Mesothelial cell of epicardium (in vitro differentiated cells): ENCODE measurements at regions not wholly inside any gene's neighbourhood (a gene's known extent, or its start where the extent isn't known, plus 50 kb on each side); places are given as distances from the start of the nearest gene placed in this dataset.

Experiments used
- DNase-seq, 2 experiments: peaks; one replicate each; pipeline ENCODE4 v3.0.0; 2021; ENCODE audit warnings: low spot score in 2 of 2; ENCODE audit not compliant: unreplicated experiment in 2 of 2
- H3K27ac Mint-ChIP-seq: 2 replicates; pipeline ENCODE4 v1.8.0; 2021; ENCODE audit warnings: mixed read lengths
- H3K27me3 Mint-ChIP-seq: 2 replicates; pipeline ENCODE4 v1.8.0; 2021; ENCODE audit warnings: low read depth, mixed read lengths
- H3K36me3 Mint-ChIP-seq: 2 replicates; pipeline ENCODE4 v1.8.0; 2021; ENCODE audit warnings: mixed read lengths
- H3K4me1 Mint-ChIP-seq: 2 replicates; pipeline ENCODE4 v1.8.0; 2021; ENCODE audit warnings: mixed read lengths
- H3K4me3 Mint-ChIP-seq: 2 replicates; pipeline ENCODE4 v1.8.0; 2021; ENCODE audit warnings: mild to moderate bottlenecking, moderate library complexity, mixed read lengths
- H3K9me3 Mint-ChIP-seq: 2 replicates; pipeline ENCODE4 v1.8.0; 2021; ENCODE audit warnings: mixed read lengths
- TF ChIP-seq, protein P1 (sequence below): fragments of 200-600 bp; sonication (generic); IDR thresholded peaks from one replicate; pipeline ENCODE4 v1.5.0; 2021; ENCODE audit warnings: antibody characterized with exemption; ENCODE audit not compliant: unreplicated experiment

DNA sequence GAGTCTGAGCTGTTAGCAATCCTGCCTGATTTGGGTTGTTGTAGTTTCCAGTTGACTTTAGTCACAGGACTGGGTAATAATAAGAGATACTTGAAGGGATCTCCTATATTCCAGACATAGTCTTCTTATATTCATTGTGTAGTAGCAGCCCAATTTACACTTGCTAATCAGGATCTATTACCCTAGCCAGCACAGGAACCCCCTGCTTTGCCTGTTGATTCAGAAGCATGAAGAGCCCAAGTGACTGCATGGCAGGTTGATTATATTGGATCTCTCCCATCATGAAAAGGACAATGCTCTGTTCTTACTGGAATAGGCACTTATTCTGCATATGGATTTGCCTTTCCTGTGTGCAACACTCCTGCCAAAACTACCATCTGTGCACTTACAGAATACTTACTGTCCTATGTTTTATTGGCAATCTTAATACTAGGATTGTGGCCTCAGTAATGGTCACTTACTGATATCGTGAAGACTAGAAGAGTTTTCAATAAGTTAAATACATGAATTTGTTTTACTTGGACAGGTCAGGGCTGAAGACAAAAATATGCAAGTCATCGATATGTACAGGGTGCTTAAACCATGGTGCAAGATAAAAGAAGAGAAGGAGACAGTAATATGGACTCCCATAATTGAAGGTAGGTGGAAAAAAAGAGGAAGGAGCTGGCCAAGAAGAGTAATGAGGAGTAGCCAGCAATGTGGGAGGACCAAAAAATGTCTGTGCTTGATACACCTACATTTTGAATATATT is 304.1 kb downstream of the MCTP2 start:
- no peak overlapping the region for H3K27ac Mint-ChIP-seq
- no peak overlapping the region for H3K4me3 Mint-ChIP-seq
- no peaks in the 10 kb centered on the region for H3K36me3 Mint-ChIP-seq
- no peaks in the 10 kb centered on the region for H3K27me3 Mint-ChIP-seq
- TF ChIP-seq, protein P1, sequence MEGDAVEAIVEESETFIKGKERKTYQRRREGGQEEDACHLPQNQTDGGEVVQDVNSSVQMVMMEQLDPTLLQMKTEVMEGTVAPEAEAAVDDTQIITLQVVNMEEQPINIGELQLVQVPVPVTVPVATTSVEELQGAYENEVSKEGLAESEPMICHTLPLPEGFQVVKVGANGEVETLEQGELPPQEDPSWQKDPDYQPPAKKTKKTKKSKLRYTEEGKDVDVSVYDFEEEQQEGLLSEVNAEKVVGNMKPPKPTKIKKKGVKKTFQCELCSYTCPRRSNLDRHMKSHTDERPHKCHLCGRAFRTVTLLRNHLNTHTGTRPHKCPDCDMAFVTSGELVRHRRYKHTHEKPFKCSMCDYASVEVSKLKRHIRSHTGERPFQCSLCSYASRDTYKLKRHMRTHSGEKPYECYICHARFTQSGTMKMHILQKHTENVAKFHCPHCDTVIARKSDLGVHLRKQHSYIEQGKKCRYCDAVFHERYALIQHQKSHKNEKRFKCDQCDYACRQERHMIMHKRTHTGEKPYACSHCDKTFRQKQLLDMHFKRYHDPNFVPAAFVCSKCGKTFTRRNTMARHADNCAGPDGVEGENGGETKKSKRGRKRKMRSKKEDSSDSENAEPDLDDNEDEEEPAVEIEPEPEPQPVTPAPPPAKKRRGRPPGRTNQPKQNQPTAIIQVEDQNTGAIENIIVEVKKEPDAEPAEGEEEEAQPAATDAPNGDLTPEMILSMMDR, result no peak
- no peaks in the 10 kb centered on the region for H3K4me1 Mint-ChIP-seq
- DNase-seq, result no peak
- peaks cover 10% of the 10 kb centered on the region for H3K9me3 Mint-ChIP-seq

GRCh38 chr15:94536549-94536948 is 305.2 kb downstream of the MCTP2 start:
- H3K27ac Mint-ChIP-seq, result no peak overlapping the region
- TF ChIP-seq, protein P1, result no peak
- no peak for DNase-seq
- no peaks in the 10 kb centered on the region for H3K36me3 Mint-ChIP-seq
- H3K4me3 Mint-ChIP-seq, result no peak overlapping the region
- H3K27me3 Mint-ChIP-seq, result no peaks in the 10 kb centered on the region
- peaks cover 10% of the 10 kb centered on the region for H3K9me3 Mint-ChIP-seq
- H3K4me1 Mint-ChIP-seq, result no peaks in the 10 kb centered on the region

DNA sequence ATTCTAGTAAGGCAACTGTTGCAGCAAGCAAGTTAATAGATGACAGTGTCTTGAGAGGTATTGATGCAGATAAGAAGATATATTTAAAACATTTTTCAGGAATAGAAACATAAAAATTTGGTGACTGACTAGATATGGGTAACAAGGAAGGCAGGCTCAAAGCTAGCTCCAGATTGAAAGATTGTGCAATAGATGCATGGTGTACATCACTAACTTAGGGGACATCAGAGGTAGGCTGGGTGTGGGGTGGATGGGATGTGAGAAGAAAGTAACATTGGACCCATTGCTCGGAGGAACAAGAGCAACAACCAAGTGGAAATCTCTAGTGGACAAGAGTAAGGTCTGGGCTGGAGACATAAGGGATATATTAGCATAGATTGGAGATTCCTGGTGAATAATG is 306.9 kb downstream of the MCTP2 start:
- TF ChIP-seq, protein P1, result no peak
- Mint-ChIP-seq H3K27me3 (no peaks in the 10 kb centered on the region), H3K9me3 (peaks cover 10% of the 10 kb centered on the region), H3K4me1 (no peaks in the 10 kb centered on the region), H3K36me3 (no peaks in the 10 kb centered on the region), H3K27ac (no peak overlapping the region), H3K4me3 (no peak overlapping the region)
- no peak for DNase-seq

- no peak for DNase-seq
- no peaks in the 10 kb centered on the region for H3K36me3 Mint-ChIP-seq
- H3K27ac Mint-ChIP-seq, result no peak overlapping the region
- no peaks in the 10 kb centered on the region for H3K4me1 Mint-ChIP-seq
- H3K9me3 Mint-ChIP-seq, result peaks cover 10% of the 10 kb centered on the region
- no peak overlapping the region for H3K4me3 Mint-ChIP-seq
- H3K27me3 Mint-ChIP-seq, result no peaks in the 10 kb centered on the region
- TF ChIP-seq, protein P1, result no peak
Observed at GRCh38 chr15:94542391-94542790, 311.0 kb downstream of the MCTP2 start.

DNA sequence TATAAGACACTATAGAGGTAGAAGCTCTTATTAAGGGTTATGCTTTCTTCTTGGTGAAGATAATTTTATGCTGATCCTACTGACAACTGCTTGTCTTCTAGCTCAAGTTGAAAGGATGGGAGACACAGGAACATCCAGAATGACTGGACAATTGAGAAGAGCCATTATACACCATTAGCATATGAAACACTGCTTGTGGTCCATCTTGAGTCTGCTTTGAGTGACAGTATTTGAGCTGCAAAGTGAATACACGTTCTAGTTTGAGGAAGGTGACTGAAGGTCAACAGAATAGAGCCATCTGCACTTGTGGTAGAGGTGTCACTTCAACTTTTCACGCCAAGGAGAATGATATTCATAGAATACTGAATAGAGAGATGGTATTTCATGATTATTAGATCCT is 315.4 kb downstream of the MCTP2 start:
- Mint-ChIP-seq H3K27ac (no peak overlapping the region), H3K36me3 (no peaks in the 10 kb centered on the region), H3K4me1 (no peaks in the 10 kb centered on the region), H3K4me3 (no peak overlapping the region), H3K27me3 (no peaks in the 10 kb centered on the region), H3K9me3 (no peaks in the 10 kb centered on the region)
- DNase-seq, result no peak
- TF ChIP-seq, protein P1, result no peak
